ENCODE measurements at regions not wholly inside any gene's neighbourhood (a gene's known extent, or its start where the extent isn't known, plus 50 kb on each side); places are given as distances from the start of the nearest gene placed in this dataset.

GRCh38 chr6:168908166-168908565 is 345.5 kb downstream of the THBS2 start:
- ATAC-seq (no peak), DNase-seq (no peak)
- intact Hi-C loops (cut with micrococcal nuclease), result no loop called here

DNA sequence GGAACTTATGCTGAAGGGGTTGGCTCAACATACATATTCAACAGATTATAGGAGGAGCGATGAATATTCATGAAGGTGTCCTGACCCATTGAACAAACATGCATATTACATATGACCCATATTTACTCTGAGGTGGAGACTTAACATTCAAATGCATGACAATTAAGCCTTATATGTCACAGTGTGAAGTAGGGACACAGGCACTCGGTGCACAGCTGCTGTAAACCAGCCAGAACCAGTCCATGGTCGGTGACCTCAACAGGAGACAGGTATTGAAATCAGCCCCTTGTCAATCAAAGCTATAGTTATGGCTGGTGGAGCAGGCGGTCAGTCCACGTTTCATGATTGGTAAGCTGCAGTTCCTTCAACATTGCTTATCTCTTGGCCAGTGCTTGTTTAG is 347.3 kb downstream of the THBS2 start:
- intact Hi-C loops (cut with micrococcal nuclease), result no loop called here
- ATAC-seq, result no peak

DNA sequence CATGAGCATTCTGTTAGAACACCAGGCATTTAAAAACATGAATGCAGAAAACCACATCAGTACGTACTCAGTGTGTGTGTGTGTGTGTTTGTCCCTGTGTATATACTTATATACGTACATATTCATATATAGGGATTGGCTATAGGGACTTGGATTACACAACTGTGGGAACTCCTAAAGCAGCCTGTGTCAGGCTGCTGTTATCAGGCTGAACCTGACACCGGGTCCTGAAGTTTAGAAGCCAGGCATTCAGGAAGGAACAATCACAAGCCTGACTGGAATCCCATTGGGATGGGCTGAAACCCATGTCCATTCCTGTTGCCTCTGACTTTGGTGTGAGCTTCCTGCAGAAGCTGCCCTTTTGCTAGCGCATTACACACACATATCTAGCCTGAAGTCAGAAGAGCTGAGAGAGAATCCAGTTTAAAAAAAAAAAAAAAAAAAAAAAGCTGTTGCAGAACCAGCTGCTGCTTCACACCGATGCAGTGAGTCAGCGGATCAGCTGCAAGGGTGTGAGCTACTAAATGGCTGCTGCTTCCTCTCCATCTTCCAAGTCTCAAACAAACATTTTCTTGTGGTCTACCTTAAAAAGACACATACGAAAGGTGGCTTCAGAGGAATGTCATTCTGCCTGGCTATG is 348.1 kb downstream of the THBS2 start:
- intact Hi-C loops (cut with micrococcal nuclease), result no loop called here
- ATAC-seq (no peak), DNase-seq (no peak)

More for the DNA sequence above, 347.3 kb downstream of the THBS2 start:
- no peak for DNase-seq

- intact Hi-C loops (cut with micrococcal nuclease), result no loop called here
- ATAC-seq (no peak), DNase-seq (no peak)
Measured at GRCh38 chr6:168903613-168904345, 349.9 kb downstream of the THBS2 start.

DNA sequence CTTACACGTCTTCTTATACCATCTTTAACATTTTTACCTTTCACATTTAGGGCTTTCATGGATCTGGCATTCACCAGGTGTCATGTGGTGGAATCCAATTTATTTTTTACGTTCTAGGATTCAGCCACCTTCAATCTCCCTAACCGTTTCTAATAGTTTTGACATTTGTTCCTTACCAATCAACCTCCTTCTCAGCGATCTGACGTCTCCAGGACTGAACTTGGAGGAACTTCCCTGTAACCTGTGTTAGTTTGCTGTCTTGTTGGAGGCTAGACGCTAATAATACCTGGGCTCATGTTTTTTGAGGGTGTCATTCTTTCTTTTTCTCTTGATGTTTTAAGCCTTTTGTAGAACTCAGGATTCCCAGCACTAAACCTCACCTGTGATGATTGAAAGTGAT is 351.6 kb downstream of the THBS2 start:
- ATAC-seq (no peak), DNase-seq (no peak)
- intact Hi-C loops (cut with micrococcal nuclease), result no loop called here

DNA sequence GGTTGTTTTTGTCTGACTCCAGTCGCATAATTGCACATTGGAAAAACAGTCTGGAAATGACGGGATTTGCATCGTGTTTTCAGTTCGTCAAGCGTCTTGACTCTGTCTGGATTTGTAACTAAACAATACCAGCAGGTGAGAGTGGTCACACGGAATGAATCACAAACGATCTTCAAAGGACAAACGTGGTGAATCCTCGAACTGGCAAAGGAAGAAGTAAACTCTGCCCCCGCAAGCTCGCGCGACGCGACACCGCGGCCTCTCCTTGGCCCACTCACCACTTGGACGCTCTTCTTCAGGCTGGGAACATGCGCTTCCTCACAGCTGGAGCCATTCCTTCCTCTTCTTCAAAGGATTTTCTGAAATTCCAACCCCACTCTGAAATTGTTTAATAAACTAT is 352.6 kb downstream of the THBS2 start:
- ATAC-seq, result no peak
- DNase-seq, result no peak
- intact Hi-C loops (cut with micrococcal nuclease), result no loop called here

GRCh38 chr6:168896321-168896720 is 357.3 kb downstream of the THBS2 start:
- intact Hi-C loops (cut with micrococcal nuclease), result loop anchor here (10.0 kb wide), 1 partner anchor 628 kb away; no protein-coding TSS in a partner anchor
- no peak for ATAC-seq
- DNase-seq, result no peak

DNA sequence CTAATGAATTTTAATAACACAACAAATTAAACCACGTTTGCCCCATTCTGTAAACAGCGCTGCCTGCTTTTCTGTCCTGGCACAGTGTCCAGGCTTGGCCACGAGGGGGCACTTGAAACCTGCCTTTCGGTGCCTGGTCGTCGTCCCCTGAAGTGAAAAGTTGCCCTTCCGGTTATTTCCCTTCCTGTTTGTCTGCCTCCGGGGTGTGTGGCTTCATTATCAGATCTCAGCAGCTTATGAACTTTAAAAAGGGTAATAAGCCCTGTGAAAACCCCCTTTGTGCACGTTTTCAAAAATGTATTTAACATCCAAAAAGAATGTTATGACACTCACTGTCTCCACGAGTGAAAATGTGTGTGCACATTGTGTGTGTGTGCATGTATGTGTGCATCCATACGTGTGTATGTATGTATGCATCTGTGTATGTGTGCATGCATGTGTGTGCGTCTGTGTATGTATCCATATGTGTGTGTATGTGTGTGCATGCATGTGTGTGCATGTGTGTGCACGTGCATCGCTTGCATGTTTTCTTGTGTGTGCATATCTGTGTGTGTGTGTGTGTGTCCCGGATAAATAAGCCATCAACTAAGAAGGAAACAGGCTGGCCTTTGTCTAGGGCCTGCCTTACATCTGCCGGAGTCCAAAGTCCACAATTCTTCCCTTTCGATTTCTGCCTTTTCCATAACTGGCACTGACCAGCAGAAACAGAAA is 358.4 kb downstream of the THBS2 start:
- intact Hi-C loops (cut with micrococcal nuclease), result loop anchor here (10.0 kb wide), 1 partner anchor 630 kb away; no protein-coding TSS in a partner anchor
- ATAC-seq, result peak; percentile 87
- DNase-seq, result peak; percentile 87

GRCh38 chr6:168892031-168892430 is 361.6 kb downstream of the THBS2 start:
- ATAC-seq, result no peak
- intact Hi-C loops (cut with micrococcal nuclease), result loop anchor here (10.0 kb wide), 1 partner anchor 633 kb away; no protein-coding TSS in a partner anchor

DNA sequence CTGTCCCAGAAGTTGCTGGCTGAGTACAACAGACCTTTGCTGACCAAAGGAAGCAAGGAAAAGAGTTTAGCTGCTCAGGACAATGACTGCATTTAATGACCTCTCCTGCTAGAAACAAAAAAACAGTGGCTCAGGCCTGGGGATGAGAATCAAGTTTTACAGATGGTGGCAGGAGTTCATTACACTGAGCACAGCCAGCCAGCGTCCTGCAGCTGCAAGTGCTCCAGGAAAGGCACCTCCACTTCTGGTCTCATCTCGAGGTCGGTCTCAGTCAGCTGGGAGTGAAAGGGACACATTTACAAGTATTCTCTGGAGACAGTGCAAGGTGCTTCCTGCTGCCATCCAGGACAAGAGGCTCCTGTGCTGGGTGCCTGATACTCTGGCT is 362.7 kb downstream of the THBS2 start:
- intact Hi-C loops (cut with micrococcal nuclease), result loop anchor here (10.0 kb wide), 1 partner anchor 634 kb away; no protein-coding TSS in a partner anchor
- DNase-seq (no peak), ATAC-seq (no peak)

More at GRCh38 chr6:168892031-168892430, 361.6 kb downstream of the THBS2 start:
- no peak for DNase-seq

DNA sequence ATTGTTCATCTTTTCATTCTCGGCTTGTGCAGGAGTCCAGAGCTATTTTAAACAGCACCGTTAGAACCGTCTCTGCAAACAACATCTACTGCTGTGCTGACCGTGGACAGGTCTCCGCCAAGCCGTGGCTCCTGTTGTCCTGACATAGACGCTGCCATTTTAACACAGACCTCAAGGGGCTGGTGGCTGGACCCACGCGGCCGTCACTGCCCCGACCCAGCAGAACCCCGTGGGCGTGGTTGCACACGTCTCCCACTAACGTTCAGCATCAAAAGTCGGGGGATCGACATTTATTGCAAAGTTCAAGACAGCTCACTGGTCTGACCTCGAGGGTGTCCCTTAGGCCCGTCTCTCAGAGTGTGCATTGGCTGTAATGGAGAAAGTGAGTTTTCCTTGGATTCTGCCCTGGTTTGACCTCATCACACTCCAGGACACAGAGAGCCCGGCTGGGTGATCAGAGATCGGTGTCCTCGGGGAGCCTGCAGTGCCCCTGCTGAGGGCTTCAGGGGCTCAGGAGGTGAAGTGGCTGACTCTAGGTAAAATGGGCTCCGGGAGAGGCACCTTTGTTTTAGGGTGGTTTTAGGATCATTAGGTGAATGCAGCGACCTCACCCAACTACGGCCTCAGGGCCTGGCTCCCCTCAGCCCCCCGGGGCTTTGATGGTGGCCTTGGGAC is 363.2 kb downstream of the THBS2 start:
- intact Hi-C loops (cut with micrococcal nuclease), result loop anchor here (10.0 kb wide), 1 partner anchor 634 kb away; no protein-coding TSS in a partner anchor
- DNase-seq, result no peak
- no peak for ATAC-seq

- ATAC-seq (no peak), DNase-seq (no peak)
- intact Hi-C loops (cut with micrococcal nuclease), result loop anchor here (10.0 kb wide), 1 partner anchor 514 kb away; no protein-coding TSS in a partner anchor
Measured at GRCh38 chr6:168888786-168889345, 364.8 kb downstream of the THBS2 start.

DNA sequence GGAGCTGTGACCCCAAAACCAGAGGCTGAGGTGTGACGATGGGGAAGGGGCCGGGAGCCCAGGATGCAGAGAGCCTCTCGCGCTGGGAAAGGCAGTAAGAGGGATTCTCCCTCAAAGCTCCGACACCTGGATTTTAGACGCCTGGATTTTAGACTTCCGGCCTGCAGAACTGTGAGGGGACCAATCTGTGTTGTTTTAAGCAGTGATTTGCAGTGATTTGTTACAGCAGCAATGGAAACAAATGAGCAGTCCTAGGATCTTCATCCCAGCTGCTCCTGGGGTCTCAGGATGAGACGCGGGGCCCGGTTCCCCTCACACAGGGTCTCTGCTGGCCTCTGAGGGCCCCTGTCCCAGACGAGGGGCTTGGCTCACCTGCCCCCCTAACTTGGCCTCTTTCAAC is 365.5 kb downstream of the THBS2 start:
- DNase-seq, result no peak
- no peak for ATAC-seq
- intact Hi-C loops (cut with micrococcal nuclease), result loop anchor here (10.0 kb wide), 1 partner anchor 513 kb away; no protein-coding TSS in a partner anchor

GRCh38 chr6:168887621-168888020 is 366.0 kb downstream of the THBS2 start:
- intact Hi-C loops (cut with micrococcal nuclease), result loop anchor here (10.0 kb wide), 1 partner anchor 513 kb away; no protein-coding TSS in a partner anchor
- no peak for ATAC-seq
- DNase-seq, result no peak

DNA sequence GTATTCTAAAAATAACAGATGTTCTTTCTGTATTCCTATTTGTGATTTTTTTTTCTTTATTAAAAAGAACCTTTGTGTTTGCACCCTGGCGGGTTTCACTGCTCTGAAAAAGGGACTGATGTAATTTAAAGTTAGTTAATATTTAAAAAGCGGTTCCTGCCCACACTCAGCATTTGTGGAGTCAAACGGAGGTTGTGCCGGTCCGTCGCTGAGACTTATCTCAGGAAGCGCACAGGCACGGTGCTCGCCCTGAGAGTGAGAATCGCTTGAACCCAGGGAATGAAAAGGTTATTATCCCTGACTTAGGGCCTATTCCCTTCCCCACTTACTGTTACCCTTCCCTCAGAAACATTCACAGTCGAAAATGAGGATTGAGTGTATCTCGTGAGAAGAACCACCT is 366.7 kb downstream of the THBS2 start:
- ATAC-seq (no peak), DNase-seq (no peak)
- intact Hi-C loops (cut with micrococcal nuclease), result loop anchor here (10.0 kb wide), 1 partner anchor 512 kb away; no protein-coding TSS in a partner anchor

DNA sequence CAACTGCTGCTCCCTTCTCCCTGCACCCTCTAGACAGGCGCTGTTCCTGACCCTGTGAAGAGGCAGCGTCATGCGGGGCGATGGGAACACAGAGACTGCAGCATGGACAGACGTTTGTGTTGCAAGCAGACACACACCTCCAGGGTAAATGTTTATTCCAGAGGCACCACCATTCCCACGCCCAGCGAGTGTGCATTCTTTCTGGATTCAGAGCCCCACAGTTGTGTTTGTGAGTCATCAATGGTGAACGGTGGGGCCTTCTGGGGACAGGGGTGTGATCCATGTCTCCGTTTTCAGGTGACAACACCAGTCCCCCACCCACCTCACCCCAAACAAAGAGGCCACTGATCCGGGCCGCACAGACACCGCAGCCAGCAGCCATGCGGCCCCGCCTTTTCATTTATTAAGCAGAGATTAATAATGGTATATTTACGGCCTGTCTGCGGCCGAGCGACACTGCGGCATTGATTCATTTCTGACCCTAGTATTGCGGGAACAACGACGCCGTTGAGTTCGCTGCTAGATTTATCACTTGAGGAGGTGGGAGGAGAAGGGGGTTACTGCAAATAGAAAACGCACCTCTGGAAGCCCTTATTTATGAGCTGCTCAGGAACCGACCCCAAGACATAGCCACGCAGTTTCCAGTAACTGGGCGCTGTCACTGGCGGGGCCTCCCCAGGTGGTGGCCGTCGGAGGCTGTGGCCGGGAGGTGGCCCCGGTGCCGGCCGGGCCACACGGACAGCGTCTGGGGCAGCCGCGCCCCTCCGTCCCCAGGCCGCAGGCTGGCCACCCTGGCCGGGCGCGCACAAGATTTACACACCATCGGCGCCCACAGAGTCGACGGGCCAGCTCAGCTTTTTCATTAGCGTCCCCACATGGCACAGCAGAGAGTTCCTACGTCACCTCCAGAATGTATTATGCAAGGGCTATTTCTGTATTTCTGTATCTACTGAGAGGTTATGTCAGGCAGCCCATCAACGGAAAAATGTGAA is 367.6 kb downstream of the THBS2 start:
- intact Hi-C loops (cut with micrococcal nuclease), result loop anchor here (10.0 kb wide), 1 partner anchor 511 kb away; no protein-coding TSS in a partner anchor
- ATAC-seq, result no peak
- DNase-seq, result no peak

DNA sequence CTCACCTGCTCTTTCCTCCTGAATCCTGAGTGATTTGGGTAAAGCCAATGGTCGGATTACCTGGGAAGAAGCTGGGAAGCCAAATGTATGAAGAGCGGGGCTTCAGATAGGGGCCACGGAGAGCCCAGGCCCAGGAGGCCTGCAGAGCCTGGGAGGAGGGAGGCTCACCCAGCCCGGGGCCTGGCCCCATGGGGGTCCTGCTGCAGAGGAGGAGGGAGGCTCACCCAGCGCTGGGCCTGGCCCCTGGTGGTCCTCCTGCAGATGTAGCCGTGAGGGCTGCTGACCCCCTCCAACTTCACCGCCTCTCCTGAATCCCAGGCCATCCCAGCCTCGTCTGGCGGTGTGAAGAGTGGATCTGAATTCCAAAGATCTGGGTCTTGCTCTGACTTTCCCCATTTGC is 368.4 kb downstream of the THBS2 start:
- DNase-seq (no peak), ATAC-seq (no peak)
- intact Hi-C loops (cut with micrococcal nuclease), result loop anchor here (10.0 kb wide), 1 partner anchor 510 kb away; no protein-coding TSS in a partner anchor
